ENCODE measurements at regions not wholly inside any gene's neighbourhood (a gene's known extent, or its start where the extent isn't known, plus 50 kb on each side); places are given as distances from the start of the nearest gene placed in this dataset.
A peak's percentile ranks its signal among the peaks of the same experiment; 100 is the strongest.
"Not testable (repeated sequence)": the region's sequence is repeated elsewhere in the genome, so short reads cannot be mapped to it uniquely, and the experiment has no call there.

DNA sequence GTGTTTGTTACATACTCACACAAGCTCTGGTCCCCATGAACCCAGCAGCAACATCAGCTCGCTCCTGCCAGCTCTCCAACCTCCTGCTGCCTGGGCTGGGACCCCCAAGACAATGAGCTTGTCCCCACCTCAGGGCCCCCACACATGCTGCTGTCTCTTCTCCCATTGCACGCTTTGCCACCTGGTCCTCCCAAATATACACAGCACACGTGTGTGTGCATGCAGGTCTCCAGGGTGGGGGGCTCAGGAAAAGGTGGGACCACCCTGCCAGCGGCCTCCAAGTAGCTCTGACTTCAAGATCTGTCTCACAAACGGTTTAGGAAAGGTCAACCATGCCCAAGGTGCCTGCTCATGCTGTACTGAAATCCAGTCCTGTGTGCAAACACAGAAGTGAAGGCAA lies 68.1 kb upstream of the CCND1 start:
- DNase-seq: no peak

DNA sequence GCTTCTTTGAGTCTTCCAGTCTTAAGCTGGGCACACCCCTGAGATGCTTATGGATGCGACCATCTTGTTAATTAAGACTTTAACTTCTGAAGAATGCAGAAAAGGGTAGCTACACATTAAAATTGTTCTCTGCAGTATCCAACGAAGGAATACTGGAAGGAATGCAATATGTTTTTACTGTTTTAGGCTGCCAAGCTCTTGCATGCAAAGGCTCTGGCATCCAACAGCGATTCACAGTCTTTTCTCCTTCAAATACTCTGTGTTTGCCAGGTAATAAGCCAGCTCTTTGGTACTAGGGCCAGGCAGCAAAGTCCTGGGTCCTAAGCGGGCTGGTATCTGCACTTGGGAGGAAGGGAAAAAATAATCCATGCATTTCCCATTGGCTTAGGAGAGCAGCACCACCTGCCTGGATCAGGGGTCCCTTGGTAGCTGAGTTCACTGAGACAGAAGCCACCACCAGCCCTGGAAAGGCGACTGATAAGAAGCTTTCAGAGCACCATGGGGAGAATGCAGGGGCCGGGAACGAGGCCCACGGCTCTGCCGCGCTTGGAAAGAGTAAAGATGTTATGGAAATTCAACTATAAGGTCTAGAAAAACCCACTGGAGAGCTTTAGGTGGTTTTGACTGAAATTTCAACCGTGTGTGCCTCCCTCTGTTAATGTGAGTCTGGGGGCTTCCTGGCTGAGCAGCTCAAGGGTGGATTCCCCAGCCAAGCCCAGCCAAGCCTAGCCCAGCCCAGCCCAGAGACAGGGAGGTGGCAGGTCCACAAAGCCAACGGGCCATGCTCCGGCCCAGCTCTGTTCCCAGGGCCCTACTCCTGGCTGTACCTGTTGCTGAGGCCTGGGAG lies 67.0 kb upstream of the CCND1 start:
- no peak for DNase-seq

DNA sequence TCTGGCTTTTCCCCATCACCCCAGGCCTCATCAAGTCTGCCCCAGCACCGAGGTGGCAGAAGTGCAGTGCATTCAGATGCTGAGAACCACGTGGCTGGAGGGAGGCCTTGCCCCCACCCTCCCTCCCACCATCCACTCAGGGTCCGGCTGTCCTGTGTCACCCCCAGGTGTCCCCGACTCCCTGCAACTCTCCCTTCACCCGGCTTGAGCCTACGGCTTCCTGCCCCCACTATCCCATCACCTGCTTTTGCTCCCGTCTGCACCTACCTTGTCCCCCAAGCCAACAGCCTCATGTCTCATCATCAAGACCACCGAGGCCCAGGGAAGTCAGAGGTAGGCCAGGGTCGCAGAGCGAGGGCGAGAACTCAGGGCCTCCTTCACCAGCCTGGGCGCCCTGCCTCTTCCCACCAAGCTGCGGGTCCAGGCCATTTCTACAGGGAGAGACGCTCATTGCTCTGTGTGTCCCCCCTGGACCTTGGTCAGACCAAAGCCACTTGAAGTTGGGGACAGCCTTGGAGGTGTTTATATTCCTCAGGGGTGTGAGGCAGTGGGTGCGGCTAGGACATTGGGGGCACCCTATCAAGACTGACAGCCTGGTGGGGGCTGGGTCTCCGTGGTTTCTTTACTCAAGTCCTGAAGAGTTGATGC lies 66.2 kb upstream of the CCND1 start:
- no peak for DNase-seq

DNA sequence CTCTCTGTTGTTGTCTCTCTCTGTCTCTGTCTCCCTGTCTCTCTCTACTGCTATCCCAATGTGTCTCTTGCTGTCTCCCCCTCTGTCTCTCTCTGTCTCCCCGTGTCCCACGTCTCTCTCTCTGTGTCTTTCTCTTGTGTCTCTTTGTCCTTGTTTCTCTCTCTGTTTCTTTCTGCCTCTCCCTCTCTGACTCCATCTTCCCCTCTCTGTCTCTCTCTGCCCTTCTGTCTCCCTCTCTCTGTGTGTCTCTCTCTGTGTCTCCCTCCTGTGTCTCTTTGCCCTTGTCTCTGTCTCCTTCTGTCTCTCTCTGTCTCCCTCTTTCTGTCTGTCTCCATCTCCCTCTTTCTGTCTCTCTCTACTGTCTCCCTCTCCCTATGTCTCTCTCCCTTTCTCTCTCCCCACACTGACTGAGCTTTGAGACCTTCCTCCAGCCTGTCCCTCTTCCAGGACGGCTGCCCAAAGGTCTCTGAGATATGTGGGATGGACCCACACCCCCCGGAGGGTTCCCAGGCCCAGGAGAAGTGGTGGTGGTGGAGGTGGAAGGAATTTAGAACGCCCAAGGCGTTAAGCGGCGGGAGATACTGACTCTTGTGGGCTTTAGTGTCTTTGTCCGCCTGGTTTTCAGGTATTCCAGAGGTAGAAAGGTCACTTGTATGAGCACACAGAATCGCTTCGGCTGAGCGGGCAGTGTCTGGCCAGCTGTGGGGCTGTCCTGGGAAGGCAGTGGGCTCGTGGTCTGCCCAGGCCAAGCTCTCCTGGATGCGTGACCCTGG lies 65.5 kb upstream of the CCND1 start:
- DNase-seq: no peak

DNA sequence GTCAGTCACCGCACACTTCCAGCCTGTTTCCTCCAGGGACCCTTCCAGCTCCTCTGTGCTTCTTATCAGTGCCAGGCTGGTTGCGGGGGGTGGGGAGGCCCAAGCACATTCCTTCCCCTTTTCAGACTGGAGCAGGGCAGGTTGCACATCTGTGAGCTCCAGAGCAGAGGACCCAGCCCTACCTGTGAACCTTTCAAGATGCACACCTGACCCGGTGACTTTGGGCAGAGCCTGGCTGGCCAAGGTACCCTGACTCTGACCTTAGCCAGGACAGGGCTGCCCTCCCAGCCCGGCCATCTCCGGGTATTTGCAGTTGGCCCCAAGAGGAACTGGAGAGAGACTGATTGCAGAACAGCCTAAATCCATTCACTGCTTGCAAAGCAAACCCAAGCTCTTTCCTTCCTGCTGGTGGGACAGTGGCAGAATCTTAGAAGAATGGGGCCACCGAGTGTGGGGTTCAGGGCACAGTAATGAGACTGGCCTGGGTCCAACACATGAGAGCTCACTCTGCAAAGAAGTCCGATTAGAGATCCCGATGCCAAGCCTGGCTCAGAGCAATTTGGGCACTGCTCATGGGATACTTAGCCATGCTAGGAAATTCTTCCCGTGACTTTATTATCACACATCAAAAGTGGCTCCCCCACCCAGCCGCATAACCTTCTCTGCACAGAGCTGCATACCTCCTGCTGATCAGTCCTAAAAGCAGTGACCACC lies 64.7 kb upstream of the CCND1 start:
- peak; percentile 34 to 68 (median 60) for DNase-seq

DNA sequence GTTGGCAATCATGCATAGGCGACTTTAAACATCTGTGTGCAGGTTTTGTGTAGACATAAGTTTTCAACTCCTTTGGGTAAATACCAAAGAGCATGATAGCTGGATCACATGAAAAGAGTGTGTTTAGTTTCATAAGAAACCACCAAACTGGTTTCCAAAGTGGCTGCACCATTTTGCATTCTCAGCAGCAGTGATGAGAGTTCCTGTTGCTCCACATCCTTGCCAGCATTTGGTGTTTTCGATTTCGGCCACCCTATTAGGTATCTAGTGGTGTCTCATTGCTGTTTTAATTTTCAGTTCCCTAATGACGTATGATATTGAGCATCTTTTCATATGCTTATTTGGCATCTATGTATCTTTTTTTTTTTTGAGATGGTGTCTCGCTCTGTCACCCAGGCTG lies 62.8 kb upstream of the CCND1 start:
- no peak for DNase-seq

DNA sequence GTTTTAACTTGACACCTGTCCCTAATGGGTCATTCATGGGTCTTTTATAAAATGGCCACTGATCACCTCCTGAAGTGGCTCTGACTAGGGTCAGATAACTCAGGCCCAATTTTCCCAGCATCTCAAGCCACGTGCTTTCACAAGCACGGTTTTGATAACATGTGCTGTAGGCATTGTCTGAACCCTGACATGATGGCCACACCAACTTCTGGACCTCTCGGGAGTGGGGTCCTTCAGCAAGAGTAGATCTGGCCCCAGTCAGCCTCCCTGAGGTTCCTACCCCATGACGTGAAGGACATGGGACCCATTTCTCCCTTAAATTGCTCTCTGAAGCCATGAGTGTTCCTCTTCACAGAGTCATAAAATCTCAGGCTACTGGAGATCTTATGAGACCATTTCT lies 60.4 kb upstream of the CCND1 start:
- no peak for DNase-seq

DNA sequence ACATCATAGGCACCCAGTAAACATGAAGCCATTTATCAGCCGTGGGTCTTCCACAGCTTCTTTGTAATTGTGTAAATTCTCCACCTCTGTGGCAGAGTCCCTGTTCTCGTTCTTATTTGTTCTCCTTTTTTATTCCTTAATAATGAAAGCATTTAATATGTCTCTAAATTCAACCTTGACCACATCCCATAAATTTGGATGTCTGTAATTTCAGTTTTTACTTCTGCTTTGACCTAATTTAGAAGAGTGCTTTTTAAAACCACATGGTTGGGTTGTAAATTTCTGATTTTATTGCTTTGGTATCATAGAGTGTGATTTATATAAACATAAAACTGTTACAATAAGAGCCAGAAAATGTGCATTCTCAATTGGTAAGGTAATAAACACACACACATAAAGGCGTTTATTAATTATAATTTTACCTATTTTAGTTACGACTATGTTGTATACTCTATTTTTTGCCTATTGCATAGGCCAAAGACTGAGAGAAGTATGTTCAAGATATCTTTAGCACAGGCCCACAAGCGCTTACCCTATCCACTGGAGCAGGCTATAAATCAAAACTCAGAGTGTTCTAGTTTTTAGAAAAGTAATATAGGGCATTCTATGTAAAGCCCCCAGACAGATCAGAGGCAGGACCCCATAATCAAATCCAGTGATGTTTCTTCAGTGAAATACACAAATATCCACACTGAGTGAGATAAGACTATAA lies 58.0 kb upstream of the CCND1 start:
- peak in 1 of 4 experiments; percentile 16 for DNase-seq

DNA sequence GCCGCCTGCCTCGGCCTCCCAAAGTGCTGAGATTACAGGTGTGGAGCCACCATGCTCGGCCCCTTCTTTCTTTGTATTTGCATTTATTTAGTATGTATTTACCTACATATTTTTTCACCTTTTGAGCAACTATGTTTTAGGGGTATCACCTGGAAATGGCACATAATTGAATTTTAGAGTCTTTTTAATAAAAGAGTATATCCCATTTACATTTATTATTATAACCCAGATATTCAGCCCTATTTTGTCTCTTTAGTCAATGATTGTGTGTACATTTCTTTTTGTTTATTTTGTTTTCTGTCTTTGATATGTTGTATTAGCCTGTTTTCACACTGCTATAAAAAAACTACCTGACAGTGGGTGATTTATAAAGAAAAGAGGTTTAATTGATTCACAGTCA lies 56.8 kb upstream of the CCND1 start:
- DNase-seq: no peak

DNA sequence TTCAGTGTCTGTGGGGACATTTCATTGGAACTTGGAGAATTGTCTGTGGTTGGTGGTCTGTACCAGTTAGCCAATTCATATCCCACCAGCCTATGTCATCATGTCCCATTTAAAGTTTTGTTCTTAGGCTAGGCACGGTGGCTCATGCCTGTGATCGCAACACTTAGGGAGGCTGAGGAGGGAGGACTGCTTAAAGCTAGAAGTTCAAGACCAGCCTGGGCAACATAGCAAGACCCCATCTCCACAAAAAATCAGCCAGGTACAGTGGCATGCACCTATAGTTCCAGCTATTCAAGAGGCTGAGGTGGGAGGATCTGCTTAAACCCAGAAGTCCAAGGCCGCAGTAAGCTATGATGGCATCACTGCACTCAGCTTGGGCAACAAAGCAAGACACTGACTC lies 55.6 kb upstream of the CCND1 start:
- DNase-seq: no peak

DNA sequence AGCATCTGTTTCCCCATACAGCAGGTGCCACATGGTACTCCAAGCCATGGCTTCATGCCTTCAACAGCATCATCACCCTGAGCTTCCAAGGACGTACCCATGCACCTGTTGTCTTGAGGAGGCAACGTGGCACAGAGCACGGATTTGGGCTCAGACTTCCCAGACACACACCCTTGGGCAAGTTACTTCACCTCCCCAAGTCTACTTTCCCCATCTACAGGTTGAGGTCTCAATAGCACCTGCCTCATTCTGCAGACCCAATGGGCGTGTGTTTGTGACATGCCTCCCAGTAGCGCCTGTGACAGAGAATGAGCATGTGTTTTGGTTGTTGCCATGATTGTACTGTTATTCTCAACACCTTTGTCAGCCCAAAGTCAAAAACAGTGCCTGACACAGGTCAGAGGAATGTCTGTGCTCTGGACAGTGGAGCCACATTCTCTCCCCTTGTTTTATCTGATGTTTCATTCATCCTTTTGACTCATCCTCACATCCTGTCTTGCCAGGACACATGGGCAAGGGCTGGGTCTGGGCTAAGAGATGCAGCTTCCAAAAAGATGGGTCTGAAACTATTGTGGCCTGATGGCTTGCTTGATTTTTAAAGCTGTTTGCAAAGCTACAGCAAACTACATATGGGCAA lies 53.4 kb upstream of the CCND1 start:
- no peak for DNase-seq

DNA sequence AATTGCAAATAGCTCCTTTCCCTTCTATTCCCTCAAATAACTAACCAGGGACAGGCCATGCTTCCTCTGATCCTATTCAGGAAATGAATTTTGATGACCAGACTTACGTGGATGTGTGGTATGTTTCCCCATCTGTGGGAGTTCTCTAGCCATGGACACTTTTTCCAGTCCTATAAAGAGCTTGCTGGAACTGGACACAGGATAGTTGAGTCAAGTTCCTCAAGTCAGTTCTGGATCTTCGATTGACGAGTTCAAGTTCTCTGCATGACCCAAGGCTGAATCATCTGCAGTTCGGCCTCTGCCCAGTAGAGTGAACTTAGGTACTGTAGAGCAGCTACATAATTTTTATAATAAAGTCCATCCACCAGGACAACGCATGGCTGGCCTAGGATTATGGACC lies 52.7 kb upstream of the CCND1 start:
- DNase-seq: peak in 3 of 4 experiments; percentile 3 to 24 (median 13)

DNA sequence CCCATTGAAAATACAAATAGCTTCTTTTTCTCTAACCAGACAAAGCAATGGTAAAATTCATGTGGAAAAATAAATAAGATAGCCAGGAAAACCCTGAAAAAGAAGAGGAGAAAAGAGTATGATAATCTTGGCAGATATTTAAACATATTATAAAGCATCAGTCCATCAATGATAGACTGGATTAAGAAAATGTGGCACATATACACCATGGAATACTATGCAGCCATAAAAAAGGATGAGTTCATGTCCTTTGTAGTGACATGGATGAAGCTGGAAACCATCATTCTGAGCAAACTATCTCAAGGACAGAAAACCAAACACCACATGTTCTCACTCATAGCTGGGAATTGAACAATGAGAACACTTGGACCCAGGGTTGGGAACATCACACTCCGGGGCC lies 50.9 kb upstream of the CCND1 start:
- not testable (repeated sequence) for DNase-seq
